GM12878 (cell line): ENCODE measurements at regions not wholly inside any gene's neighbourhood (a gene's known extent, or its start where the extent isn't known, plus 50 kb on each side); places are given as distances from the start of the nearest gene placed in this dataset.

Experiments used
- ATAC-seq: fragments of 200-7000 bp; cut with Tn5 transposase; 3 replicates; pipeline ENCODE4 v1.9.1; 2020; ENCODE audit warnings: mild to moderate bottlenecking, moderate library complexity
- BruUV-seq: library from RNA; stranded (reverse); fragments of 400-500 nt; replicated peaks from 2 replicates; lab custom pipeline; 2021; lab: Mats Ljungman, UMichigan
- CTCF ChIA-PET: fragments of 300-600 bp; sonication (Branson Sonifier 250); formaldehyde crosslinking; extraction: SDS; loops from one replicate; lab custom pipeline; 2021; ENCODE audit warnings: inconsistent platforms; lab: Yijun Ruan, JAX
- POLR2A ChIA-PET: fragments of 350-600 bp; formaldehyde crosslinking; extraction: SDS; loops from one replicate; lab custom pipeline; 2021; ENCODE audit warnings: inconsistent platforms; lab: Charles Lee
- RAD21 ChIA-PET: fragments of 300-600 bp; sonication (Branson Sonifier 250); formaldehyde crosslinking; loops from one replicate; lab custom pipeline; 2023; ENCODE audit warnings: antibody characterized with exemption; ENCODE audit not compliant: unreplicated experiment; lab: Charles Lee
- SMC1A ChIA-PET: fragments of 300-600 bp; sonication (Branson Sonifier 250); formaldehyde crosslinking; loops from one replicate; lab custom pipeline; 2023; ENCODE audit not compliant: unreplicated experiment, uncharacterized antibody; lab: Charles Lee
- DNase-seq: peaks from one replicate; pipeline ENCODE4 v3.0.0-alpha.2; 2011; ENCODE audit warnings: low read depth, low spot score
- FAIRE-seq: peaks from 3 replicates; lab custom pipeline; 2011; peaks lifted over from hg19 to GRCh38; lab: Jason Lieb, UNC
- H2AFZ ChIP-seq: 2 replicates; pipeline ENCODE4 v1.6.0; 2011; ENCODE audit warnings: low read depth, low read length, control low read depth; ENCODE audit not compliant: control insufficient read depth
- H3K27ac ChIP-seq: 2 replicates; pipeline ENCODE4 v1.5.1; 2011; ENCODE audit warnings: control low read depth; ENCODE audit not compliant: control insufficient read depth, insufficient read depth
- H3K27me3 ChIP-seq, 2 experiments: replicated peaks in 1 of 2; 2 replicates each; pipeline versions ENCODE4 v1.6.0 to v1.6.1; 2011; ENCODE audit warnings: low read length in 1 of 2; ENCODE audit not compliant: control insufficient read depth in 2 of 2, insufficient read depth in 2 of 2
- H3K36me3 ChIP-seq, 2 experiments: 2 replicates each; pipeline ENCODE4 v1.5.1; 2011; ENCODE audit warnings: low read length in 1 of 2; ENCODE audit not compliant: control insufficient read depth in 2 of 2, insufficient read depth in 2 of 2
- H3K4me1 ChIP-seq: 2 replicates; pipeline ENCODE4 v1.6.1; 2011; ENCODE audit warnings: mild to moderate bottlenecking, low read length, moderate library complexity, mixed read lengths; ENCODE audit not compliant: control insufficient read depth, insufficient read depth
- H3K4me2 ChIP-seq: 2 replicates; pipeline ENCODE4 v1.6.0; 2011; ENCODE audit warnings: control low read depth; ENCODE audit not compliant: control insufficient read depth, insufficient read depth
- H3K4me3 ChIP-seq: fragments of 200-600 bp; sonication (generic); 2 replicates; pipeline ENCODE4 v1.5.1; 2016
- H3K79me2 ChIP-seq: 2 replicates; pipeline ENCODE4 v1.6.0; 2011; ENCODE audit warnings: low read length; ENCODE audit not compliant: control insufficient read depth, insufficient read depth
- H3K9ac ChIP-seq: 2 replicates; pipeline ENCODE4 v1.8.0; 2011; ENCODE audit warnings: low read length, control low read depth, mixed read lengths; ENCODE audit not compliant: control insufficient read depth, insufficient read depth
- H3K9me3 ChIP-seq: replicated peaks from 3 replicates; pipeline ENCODE4 v1.5.1; 2011; ENCODE audit warnings: mild to moderate bottlenecking, low read length; ENCODE audit not compliant: control insufficient read depth, insufficient read depth
- H4K20me1 ChIP-seq: 2 replicates; pipeline ENCODE4 v1.6.0; 2011; ENCODE audit not compliant: control insufficient read depth, insufficient read depth
- IRF4 ChIP-seq: IDR thresholded peaks from 2 replicates; pipeline ENCODE4 v1.6.1; 2011; ENCODE audit warnings: low read depth, low read length
- LARP7 ChIP-seq: fragments of 450-650 bp; IDR thresholded peaks from 2 replicates; pipeline ENCODE4 v1.6.1; 2017; ENCODE audit warnings: mild to moderate bottlenecking
- MEF2A ChIP-seq: IDR thresholded peaks from 2 replicates; pipeline ENCODE4 v1.6.1; 2011; ENCODE audit warnings: low read depth, mild to moderate bottlenecking, low read length, moderate library complexity; ENCODE audit not compliant: insufficient read depth
- NFXL1 ChIP-seq: fragments of 450-650 bp; IDR thresholded peaks from 2 replicates; pipeline ENCODE4 v1.6.1; 2017; ENCODE audit warnings: antibody characterized with exemption, mild to moderate bottlenecking, borderline replicate concordance
- NFYA ChIP-seq: IDR thresholded peaks from 2 replicates; pipeline ENCODE4 v1.6.1; 2011; ENCODE audit warnings: low read depth, mild to moderate bottlenecking, low read length, improper control_type of control experiment, borderline replicate concordance
- PML ChIP-seq: IDR thresholded peaks from 2 replicates; pipeline ENCODE4 v1.6.1; 2012; ENCODE audit warnings: low read length, inconsistent platforms
- POLR2AphosphoS5 ChIP-seq: IDR thresholded peaks from 2 replicates; pipeline ENCODE4 v1.6.1; 2011; ENCODE audit warnings: mild to moderate bottlenecking, low read length, inconsistent platforms
- POU2F2 ChIP-seq: IDR thresholded peaks from 3 replicates; pipeline ENCODE4 v1.6.1; 2011; ENCODE audit warnings: low read depth, mild to moderate bottlenecking, low read length, borderline replicate concordance
- YY1 ChIP-seq: IDR thresholded peaks from 2 replicates; pipeline ENCODE4 v1.6.1; 2011; ENCODE audit warnings: low read depth, mild to moderate bottlenecking, low read length
- ZNF217 ChIP-seq: fragments of 450-650 bp; IDR thresholded peaks from 2 replicates; pipeline ENCODE4 v1.6.1; 2017; ENCODE audit warnings: antibody characterized with exemption, mild to moderate bottlenecking
- ZNF384 ChIP-seq: IDR thresholded peaks from 2 replicates; pipeline ENCODE4 v1.6.1; 2012; ENCODE audit warnings: low read depth, mild to moderate bottlenecking, low read length, improper control_type of control experiment, borderline replicate concordance
- WGBS: methylation state at CpG from one replicate; pipeline ENCODE4 v1.1.6; 2016; ENCODE audit warnings: low lambda C conversion rate; ENCODE audit not compliant: insufficient replicate concordance, insufficient coverage; ENCODE audit errors: missing lambda C conversion rate; 5-methylcytosine and 5-hydroxymethylcytosine counted together
- in situ Hi-C: fragments of 300-500 bp; cut with MboI; formaldehyde crosslinking; loops from 9 replicates; pipeline ENCODE4 v1.14.3; 2018; ENCODE audit warnings: mixed read lengths
- intact Hi-C: fragments of 100-400 bp; cut with micrococcal nuclease; formaldehyde crosslinking; loops from one replicate; pipeline ENCODE4 v1.14.2; 2022; ENCODE audit not compliant: unreplicated experiment
- TF ChIP-seq, protein P1 (sequence below): fragments of 450-650 bp; IDR thresholded peaks from 2 replicates; pipeline ENCODE4 v1.6.1; 2017; ENCODE audit warnings: low read depth, mild to moderate bottlenecking, moderate library complexity

DNA sequence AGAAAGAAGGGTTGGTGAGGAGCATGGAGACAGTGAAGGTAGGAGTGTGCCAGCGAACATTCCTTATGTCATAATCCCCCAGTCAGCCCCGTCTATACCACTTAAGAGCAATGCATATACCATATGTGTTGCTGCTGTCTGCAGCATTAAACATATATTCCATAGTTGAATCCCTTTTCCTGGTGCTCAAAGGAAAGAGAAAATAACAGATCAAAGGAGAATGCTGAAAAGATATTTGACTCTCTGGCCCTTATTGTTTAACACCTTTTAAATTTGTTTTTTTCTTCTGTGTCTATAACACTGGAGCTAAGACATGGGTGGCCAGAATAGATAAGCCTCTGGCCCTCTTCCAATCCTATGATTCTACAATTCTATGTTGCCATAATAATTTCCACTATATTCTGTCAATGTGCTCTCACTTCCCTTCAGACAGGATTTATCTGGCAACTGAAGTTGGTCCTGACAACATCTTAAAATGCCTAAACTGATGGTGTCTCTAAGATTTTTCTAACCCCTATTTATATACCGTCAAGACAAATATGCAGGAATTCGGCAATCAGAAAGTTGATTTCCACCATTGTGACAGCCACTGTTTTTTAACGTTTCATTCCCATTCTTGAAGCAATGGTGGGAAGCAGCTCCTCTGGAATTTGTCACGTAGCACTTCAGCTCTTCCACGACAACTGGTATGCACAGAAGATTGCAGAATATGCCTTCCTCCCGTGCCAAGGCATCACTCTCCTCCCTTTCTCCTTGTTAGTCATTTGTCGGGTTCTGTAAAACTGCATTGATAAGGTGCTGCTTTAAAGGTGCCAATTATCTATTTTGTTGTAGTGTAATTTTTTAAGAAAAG, 204.7 kb downstream of the BCAT1 start:
- Histone ChIP-seq H3K4me3 (no peak overlapping the region), H3K36me3 (no peaks in the 10 kb centered on the region), H3K27me3 (peaks cover 0 to under 1% of the 10 kb centered on the region in 2 experiments; a peak in 1 of 4 replicates), H3K4me2 (no peak overlapping the region), H3K27ac (no peak overlapping the region), H2AFZ (no peak overlapping the region), H3K4me1 (peaks cover 22% of the 10 kb centered on the region), H3K9me3 (no peaks in the 10 kb centered on the region), H3K9ac (no peak overlapping the region), H3K79me2 (no peaks in the 10 kb centered on the region), H4K20me1 (no peaks in the 10 kb centered on the region)
- intact Hi-C loops, result loop anchor here (5.0 kb wide), 1 partner anchor 78 kb away; no protein-coding TSS in a partner anchor
- ATAC-seq (no peak), FAIRE-seq (no peak), DNase-seq (no peak)
- ChIA-PET SMC1A (no interaction called here), CTCF (no interaction called here), POLR2A (no interaction called here), RAD21 (no interaction called here)
- WGBS, result 69% methylated on average over 9 of the region's 9 CpGs
- BruUV-seq, result no TSS peak
- in situ Hi-C loops, result no loop called here
- no peak for TF ChIP-seq ZNF217
- no peak for TF ChIP-seq MEF2A
- no peak for TF ChIP-seq POU2F2
- TF ChIP-seq, protein P1, sequence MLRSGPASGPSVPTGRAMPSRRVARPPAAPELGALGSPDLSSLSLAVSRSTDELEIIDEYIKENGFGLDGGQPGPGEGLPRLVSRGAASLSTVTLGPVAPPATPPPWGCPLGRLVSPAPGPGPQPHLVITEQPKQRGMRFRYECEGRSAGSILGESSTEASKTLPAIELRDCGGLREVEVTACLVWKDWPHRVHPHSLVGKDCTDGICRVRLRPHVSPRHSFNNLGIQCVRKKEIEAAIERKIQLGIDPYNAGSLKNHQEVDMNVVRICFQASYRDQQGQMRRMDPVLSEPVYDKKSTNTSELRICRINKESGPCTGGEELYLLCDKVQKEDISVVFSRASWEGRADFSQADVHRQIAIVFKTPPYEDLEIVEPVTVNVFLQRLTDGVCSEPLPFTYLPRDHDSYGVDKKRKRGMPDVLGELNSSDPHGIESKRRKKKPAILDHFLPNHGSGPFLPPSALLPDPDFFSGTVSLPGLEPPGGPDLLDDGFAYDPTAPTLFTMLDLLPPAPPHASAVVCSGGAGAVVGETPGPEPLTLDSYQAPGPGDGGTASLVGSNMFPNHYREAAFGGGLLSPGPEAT, result no peak
- TF ChIP-seq ZNF384, result no peak
- no peak for TF ChIP-seq YY1
- no peak for TF ChIP-seq PML
- no peak for TF ChIP-seq NFXL1
- no peak for TF ChIP-seq POLR2AphosphoS5
- TF ChIP-seq NFYA, result no peak
- no peak for TF ChIP-seq IRF4
- no peak for TF ChIP-seq LARP7
- TF ChIP-seq, all 136 proteins: peak for 0
